Amniotic epithelial cell (primary cell): ENCODE measurements at regions not wholly inside any gene's neighbourhood (a gene's known extent, or its start where the extent isn't known, plus 50 kb on each side); places are given as distances from the start of the nearest gene placed in this dataset.
A peak's percentile ranks its signal among the peaks of the same experiment; 100 is the strongest.

Experiments
- DNase-seq: peaks from one replicate; pipeline ENCODE4 v3.0.0-alpha.2; 2010; ENCODE audit warnings: low read depth

- DNase-seq, result no peak
Observed at GRCh38 chr13:72448082-72448481, 279.3 kb downstream of the MZT1 start.

- no peak for DNase-seq
Observed at GRCh38 chr13:72444999-72445398, 282.4 kb downstream of the MZT1 start.

GRCh38 chr13:72437458-72437857 lies 290.0 kb downstream of the MZT1 start:
- peak; percentile 29 for DNase-seq

DNA sequence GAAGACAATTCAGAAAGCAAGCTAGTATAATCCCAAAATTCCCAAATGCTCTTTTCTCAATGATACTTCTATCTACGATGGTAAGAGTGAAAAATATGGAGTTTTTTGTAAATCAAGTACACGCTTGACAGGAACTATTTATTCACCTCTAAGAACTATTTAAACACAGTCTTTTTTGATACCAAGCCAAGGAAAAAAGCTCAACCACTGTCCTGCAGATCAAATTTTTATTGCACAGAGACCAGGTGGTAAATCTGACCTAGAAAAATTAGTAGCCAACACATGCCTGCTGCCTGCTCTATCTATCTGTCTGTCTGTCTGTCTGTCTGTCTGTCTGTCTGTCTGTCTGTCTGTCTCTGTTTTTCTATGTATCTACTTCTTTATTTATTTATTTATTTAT lies 292.2 kb downstream of the MZT1 start:
- DNase-seq, result no peak

GRCh38 chr13:72431981-72432682 lies 295.3 kb downstream of the MZT1 start:
- no peak for DNase-seq

GRCh38 chr13:72430923-72431322 lies 296.5 kb downstream of the MZT1 start:
- no peak for DNase-seq

- no peak for DNase-seq
Observed at GRCh38 chr13:72427757-72428528, 299.5 kb downstream of the MZT1 start.

DNA sequence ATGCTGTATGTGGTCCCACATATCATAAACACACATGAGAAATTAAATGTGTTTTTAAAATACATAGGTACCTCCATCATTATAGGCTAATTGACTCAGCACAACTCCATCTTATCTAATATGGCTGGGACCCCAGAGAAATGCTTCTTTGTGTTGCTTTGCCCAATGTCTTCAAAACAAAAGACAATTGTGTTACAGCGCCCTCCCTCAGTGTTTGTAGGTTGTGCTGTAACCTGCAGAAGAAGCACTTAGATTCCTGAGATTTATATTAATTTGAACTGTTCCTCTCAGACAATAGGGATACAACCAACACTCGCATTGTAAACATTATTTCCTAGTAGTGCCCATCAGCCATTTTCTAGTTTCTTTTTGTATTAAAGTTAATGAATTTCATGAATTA lies 303.4 kb downstream of the MZT1 start:
- no peak for DNase-seq

- DNase-seq, result no peak
Observed at GRCh38 chr13:72415817-72416216, 311.6 kb downstream of the MZT1 start.

DNA sequence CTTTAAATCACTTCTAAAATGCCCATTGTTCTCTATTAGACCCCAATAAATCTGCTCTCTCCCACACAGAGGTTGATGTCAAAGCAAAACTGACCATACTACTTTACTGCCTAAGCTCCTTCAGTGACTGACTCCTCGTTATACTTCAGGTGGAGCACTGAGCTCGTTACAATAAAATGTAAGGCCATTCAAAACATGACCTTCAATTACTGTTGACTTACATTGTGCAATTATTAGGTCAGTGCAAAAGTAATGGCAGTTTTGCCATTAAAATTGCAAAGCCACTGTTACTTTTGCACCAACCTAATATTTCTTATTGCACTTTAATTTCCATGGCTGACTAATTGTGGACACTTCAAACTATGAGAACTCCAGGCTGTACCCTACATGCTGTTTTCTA lies 314.9 kb downstream of the MZT1 start:
- no peak for DNase-seq

GRCh38 chr13:72405441-72405840 lies 322.0 kb downstream of the MZT1 start:
- DNase-seq, result no peak

DNA sequence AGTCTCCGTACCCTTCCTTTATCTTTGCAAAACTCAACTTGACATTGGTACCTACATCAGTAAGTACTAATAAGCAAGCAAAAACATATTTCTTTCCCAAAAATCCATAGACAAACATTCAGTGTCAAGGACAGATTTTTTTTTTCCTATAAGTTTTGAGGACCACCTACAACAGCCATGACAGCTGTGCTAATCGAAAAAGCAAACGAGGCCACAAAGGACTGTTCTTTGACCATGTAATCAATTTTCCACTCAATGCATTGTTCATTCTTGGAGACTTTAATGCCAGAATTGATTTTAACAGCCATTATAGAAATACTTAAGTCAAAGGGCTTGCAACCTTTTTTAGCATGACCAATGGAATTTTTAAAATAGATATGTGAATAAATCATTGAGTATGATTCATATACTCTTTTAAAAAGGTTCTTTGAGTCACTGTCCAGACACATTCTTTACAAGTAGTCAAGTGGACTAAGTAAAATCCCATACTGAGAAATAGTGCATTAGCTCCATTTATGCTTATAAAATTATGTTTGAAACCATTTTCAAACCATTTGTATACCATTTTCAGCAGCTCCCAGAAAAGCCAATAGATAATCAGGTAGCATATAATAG lies 323.9 kb downstream of the MZT1 start:
- no peak for DNase-seq

GRCh38 chr13:72400856-72401255 lies 326.6 kb downstream of the MZT1 start:
- DNase-seq, result no peak

DNA sequence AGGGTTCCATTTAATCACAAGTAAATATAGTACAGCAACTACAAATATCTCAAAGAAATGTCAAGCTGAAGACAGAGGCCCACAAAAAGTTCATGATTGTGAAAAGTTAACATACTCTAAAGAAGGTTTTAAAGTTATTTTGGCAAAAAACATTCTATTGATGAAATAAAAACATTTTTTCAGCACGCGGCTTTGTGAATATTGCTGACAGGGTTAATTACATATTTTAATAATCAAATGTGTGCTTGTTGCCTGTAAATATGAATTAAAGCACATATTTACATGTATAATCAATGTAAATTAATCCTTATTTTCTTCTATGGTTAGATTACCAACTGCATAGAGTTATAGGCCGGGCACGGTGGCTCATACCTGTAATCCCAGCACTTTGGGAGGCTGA lies 328.1 kb downstream of the MZT1 start:
- no peak for DNase-seq

GRCh38 chr13:72397265-72397664 lies 330.2 kb downstream of the MZT1 start:
- DNase-seq, result no peak

DNA sequence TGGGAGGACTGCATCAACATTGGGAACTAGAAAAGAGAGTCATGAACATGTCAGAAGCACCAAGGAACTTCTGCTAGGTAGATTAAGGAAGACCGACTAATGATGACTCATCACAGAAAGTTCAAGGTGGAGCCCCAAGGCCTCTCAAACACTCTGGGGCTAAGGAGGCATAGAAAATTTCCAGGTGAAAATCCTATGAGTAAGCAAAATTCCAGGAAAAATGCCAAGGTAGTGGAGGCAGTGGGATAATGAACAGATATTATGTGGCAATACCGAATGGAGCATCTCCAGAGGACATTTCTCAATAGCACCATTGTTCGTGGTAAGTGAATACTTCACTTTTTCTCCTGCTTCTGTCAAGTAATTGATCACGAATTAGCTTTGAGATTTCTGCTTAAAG lies 336.5 kb downstream of the MZT1 start:
- peak; percentile 25 for DNase-seq

DNA sequence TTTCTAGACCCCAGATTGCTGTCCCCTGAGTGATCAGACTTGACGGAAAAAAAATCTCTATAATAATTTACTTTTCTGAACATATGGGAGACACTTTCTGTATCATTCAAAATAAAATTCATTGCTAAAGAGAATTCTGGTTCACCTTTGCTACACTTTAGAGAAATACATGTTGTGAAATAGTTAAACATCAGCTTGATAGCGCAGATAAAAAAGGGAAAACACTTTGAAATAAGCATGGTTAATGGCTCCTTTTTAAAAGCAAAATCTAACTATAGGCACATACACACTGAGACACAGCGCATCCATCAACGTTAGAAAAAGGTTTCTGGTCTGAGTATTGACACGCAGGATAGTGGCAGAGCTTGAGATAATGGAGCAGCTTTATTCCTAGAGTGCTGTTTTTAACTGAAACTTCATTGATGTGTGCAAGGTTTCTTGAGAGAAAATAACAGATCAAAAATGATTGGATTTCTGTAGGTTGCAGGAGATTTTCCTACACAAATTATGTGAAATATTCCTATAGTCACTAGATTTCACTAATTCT lies 341.2 kb downstream of the MZT1 start:
- no peak for DNase-seq

GRCh38 chr13:72384879-72385278 lies 342.6 kb downstream of the MZT1 start:
- peak; percentile 75 for DNase-seq

GRCh38 chr13:72384186-72384823 lies 343.1 kb downstream of the MZT1 start:
- DNase-seq, result peak; percentile 53

DNA sequence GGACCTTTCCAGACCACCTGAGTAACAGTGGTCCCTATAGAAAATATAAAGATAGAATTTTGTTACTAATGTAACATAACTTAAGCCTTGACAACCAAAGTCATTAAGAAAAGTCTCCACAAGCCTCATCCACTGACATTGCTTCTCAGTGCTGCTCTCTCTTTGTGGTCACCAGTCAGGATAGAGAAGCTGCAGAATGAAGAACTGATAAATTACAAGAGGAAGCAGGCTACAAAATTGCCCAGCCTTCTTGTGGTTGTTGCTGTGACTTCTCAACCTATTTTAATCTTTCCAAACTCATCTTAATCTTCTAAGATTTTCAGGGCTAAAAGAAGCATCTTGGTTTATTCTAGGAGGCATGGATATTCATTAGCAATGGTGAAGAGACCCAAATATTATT lies 343.8 kb downstream of the MZT1 start:
- peak; percentile 5 for DNase-seq

DNA sequence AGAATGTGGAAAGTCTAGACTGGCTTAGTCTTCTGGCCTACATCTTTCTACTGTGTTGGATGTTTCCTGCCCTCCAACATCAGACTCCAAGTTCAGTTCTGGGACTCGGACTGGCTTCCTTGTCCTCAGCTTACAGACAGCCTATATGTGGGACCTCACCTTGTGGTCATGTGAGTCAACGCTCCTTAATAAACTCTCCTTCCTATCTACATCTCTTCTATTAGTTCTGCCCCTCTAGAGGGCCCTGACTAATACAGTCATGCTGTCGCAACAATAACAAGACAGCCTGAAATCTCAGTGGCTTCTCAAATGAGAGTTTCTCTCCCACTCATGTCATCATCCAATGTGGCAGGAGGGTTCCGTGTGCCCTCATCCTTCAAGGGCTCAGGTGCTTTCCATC lies 347.8 kb downstream of the MZT1 start:
- DNase-seq, result peak; percentile 36

- DNase-seq, result no peak
Observed at GRCh38 chr13:72368031-72368430, 359.4 kb downstream of the MZT1 start.
